Activated T-helper 1 cell treated with Interleukin-2 at 50 U/mL for 16 hours (primary cell): ENCODE measurements at regions not wholly inside any gene's neighbourhood (a gene's known extent, or its start where the extent isn't known, plus 50 kb on each side); places are given as distances from the start of the nearest gene placed in this dataset.
"Not testable (repeated sequence)": the region's sequence is repeated elsewhere in the genome, so short reads cannot be mapped to it uniquely, and the experiment has no call there.

Experiments used
- DNase-seq: peaks from one replicate; pipeline ENCODE4 v3.0.0-alpha.2; 2020; ENCODE audit warnings: low read depth

- DNase-seq, result no peak
Measured at GRCh38 chr17:37828651-37829124, 83.8 kb upstream of the HNF1B start.

- DNase-seq, result no peak
Measured at GRCh38 chr17:37827905-37828650, 83.2 kb upstream of the HNF1B start.

DNA sequence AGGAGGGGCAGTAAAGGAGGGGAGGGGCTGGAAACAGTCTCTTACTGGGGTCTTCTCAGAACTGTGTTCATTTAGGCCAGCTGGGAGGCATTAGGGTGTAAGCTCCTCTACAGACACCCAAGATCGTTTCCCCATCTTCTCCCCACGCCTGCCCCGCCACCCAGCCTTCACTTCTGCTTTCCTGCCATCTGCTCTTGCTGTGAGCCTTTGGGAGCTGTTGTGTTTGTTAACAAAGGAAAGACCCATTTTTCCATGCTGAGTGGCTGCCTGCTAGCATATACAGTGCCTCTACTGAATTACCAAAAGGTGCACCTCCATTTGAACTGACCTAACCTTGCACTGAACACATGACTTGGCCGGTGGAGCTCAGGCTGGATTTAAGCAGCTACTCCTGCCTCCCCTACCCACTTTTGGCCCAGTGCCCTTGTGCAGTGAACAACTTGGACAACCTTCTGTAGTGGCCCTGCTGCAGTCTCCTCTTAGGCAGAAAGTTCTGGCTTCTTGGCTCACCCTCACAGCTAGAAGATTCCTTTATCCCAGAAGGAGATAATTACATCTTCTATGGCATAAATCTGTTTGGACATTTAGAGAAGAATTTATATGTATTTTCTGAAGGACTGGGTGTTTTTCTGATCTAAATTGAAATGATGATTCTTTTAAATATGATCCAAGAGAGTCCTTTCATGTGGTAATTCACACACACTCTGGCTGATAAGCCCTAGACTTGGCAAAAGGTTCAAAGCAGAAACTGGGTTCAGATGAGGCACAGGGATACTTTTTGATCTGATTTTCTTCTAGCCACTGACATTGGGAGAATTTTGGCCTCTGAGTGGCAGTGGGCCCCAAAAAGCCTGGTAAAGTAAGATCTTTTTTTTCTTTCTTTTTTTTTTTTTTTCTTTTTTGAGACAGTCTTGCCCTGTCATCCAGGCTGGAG is 81.9 kb upstream of the HNF1B start:
- no peak for DNase-seq

DNA sequence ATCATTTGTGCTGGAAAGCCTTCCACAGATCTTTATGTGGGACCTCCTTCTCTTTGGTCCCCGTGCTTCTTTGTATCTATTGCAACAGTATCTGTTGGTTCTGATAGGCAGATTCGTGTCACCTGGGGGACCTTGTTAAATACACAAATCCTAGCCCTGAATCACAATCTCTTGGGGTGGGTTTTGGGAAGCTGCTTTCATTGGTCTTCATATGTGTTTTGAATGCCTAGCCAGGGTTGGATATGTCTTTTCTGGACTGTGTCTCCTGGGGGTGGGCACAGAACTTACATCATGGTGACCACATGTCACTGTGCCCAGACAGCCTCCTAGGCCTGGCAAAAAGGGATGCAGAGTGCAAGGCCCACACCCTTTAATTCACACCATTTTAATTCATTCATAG is 81.0 kb upstream of the HNF1B start:
- DNase-seq, result no peak

DNA sequence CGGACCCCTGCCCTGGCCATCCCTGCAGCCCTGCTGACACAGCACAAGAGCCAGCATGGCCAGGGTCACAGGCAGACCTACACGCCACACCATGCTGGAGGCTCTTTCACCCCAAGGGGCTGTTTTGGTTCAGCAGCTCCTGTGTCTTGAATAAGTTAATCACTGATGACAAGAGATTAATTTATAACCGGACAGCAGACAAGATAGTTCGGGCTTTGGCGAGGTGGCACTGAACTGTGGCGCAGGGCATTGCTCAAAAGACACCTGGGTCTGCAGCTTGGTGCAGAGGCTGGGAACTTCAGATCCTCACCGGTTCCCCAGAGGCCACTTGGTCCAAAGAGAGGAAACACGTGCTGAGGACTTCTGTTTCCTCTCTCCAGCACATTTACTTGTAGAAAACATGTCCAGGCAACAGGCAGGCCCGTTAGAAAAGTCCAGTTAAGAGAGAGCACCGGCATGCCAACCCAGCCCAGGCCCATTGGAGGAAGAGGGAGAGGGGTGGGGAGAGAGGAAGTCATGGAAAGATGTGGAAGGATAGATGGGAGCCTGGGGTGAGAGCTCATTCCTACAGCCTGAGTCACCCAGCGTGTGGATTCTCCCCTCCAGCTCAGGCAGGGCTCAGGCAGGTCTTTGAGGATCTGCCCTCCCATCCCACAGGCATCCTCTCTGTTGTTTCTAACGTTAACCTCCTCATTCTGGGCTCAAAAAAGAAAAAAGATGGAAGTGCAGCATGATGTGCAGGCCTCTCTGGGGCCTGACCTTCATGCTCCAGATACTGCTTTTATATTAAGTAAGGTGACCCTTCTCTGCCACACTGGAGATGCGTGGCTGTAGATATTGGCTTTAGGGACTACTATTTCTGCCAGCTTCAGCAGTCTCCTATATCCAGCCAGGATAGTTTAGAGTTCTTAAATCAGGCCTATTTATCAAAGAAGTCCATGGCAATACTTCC is 80.0 kb upstream of the HNF1B start:
- DNase-seq, result no peak

DNA sequence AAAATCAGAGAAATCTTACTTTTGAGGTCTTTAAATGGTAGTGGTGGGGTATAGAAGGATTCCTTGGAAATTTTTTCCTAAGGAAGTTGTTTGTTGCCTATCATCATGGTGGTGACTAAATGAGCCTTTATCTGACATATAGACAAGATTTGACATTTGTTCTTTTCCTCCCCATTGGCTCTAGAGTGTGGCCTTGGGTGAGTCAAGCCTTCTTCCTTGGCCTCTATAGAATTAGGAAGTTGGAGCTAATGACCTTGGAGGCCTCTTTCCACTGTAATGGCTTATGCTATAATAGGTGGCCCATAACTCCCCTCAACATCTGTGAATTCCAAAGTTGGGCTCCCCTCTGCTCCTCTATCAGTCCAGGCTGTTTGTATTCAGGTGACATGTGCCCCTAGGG is 79.1 kb upstream of the HNF1B start:
- DNase-seq, result no peak

GRCh38 chr17:37820995-37821713 is 76.3 kb upstream of the HNF1B start:
- DNase-seq, result no peak

- no peak for DNase-seq
Measured at GRCh38 chr17:37820313-37820994, 75.6 kb upstream of the HNF1B start.

GRCh38 chr17:37818689-37819088 is 73.8 kb upstream of the HNF1B start:
- no peak for DNase-seq

GRCh38 chr17:37816950-37817349 is 72.1 kb upstream of the HNF1B start:
- no peak for DNase-seq

- no peak for DNase-seq
Measured at GRCh38 chr17:37815536-37815935, 70.7 kb upstream of the HNF1B start.

- no peak for DNase-seq
Measured at GRCh38 chr17:37813751-37814150, 68.9 kb upstream of the HNF1B start.

GRCh38 chr17:37808846-37809245 is 64.0 kb upstream of the HNF1B start:
- DNase-seq, result not testable (repeated sequence)

DNA sequence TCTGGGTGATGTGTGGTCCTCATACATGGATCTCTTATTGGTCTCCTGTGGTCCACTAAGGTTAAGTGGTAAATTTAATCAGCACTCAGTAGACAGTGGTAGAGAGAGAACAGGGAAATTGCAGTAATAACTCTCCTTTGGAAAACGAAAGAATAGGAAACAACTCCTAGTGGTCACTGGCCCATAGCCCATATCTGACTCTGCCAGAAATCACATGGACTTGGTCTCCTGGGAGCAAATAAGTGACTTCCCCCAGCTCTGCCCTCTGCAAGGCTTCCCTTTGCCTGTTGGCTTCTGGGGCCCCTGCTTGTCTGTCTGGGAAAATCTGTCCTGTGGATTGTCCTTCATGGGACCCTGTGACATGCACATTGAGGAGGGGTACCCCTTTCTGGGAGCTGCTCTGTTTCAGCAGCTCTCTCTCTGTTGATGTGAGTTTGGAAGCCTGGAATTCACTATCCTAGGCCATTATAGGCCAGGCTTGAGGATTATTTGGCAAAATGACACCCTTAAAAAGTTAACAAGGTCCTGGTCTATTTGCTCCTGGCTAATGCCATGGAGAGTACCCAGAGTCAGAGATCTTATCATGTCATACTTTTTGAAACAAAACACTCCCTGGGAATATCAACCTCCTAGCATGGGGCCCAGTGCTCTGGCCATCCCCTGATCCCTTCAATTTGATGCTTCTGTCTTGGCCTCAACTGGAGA is 58.0 kb upstream of the HNF1B start:
- DNase-seq, result no peak

DNA sequence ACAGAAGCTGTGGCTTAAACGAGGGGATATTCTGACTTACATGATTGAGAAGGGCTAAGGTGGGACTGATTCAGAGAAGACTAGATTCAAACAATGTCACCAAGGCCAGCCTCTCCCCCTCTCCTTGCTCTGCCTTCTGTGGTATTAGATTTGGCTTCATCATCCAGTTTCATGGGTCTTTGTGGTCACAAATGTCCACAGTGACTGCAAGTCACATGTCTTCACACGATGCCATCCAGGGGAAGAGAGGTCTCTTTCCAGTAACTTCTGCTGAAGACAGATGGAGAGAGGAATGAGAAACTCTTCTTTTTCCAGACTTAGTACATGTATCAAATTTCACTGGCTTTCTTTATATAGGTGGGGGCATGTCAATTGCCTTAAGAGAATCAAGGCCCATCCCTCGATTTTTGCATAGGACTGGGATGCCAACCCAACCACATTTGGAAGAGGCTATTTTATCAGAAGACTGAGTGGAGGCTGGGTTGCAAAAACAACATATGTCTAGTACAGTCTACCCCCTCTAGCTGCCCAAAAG is 57.3 kb upstream of the HNF1B start:
- DNase-seq, result no peak

- DNase-seq, result no peak
Measured at GRCh38 chr17:37801171-37801570, 56.3 kb upstream of the HNF1B start.

DNA sequence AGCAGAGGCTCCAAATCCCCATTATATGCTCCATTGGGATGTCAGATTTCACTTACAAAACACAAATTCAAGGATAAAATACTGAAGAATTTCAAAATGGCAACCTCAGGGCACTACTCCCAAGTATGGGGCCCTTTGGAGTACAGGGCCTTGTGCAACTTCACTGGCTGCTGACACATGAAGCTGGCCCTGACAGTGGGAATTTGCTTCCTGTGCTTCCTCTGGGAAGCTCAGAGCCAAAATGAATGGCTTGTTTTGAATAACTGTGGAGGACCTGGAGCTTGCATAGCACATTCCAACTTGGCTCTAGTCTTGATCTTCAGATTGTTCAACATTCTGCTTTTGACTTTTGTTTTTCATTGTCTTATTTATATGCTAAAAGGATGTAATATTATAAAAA is 52.3 kb upstream of the HNF1B start:
- no peak for DNase-seq

DNA sequence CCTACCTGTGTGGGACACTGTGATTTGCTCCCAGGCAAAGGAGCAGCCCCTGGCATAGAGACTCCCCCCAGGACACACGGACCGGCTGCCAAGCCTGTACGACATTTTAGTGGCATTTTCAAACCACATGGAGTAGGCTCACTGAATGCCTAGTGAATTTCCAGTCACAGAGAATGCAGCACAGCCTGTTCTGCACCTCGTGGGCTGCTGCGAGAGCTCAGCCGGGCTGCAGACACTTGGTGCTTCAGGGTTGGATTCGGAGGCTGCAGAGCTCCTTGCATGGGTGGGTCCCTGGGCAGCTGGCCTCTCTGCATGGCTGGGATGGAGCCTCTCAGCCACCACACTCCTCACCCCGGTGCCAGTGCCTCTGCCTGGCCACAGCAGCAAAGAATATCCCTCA is 51.2 kb upstream of the HNF1B start:
- DNase-seq, result no peak
